A549 (cell line): ENCODE measurements at regions not wholly inside any gene's neighbourhood (a gene's known extent, or its start where the extent isn't known, plus 50 kb on each side); places are given as distances from the start of the nearest gene placed in this dataset.

Experiments used
- ATAC-seq, 2 experiments: fragments of 200-7000 bp in 1 of 2; fragments of >200 bp in 1 of 2; cut with Nextera tagmentation in 1 of 2; cut with Tn5 transposase in 1 of 2; 3 replicates each; pipeline versions ENCODE4 v1.8.0 to v1.9.1; 2018 to 2020; ENCODE audit warnings: mild to moderate bottlenecking in 1 of 2, moderate library complexity in 1 of 2
- CTCF ChIA-PET: fragments of 300-600 bp; sonication (Branson Sonifier 250); formaldehyde crosslinking; extraction: SDS; loops from one replicate; lab custom pipeline; 2021; ENCODE audit warnings: antibody characterized with exemption, inconsistent platforms; lab: Yijun Ruan, JAX
- POLR2A ChIA-PET: fragments of 350-600 bp; formaldehyde crosslinking; extraction: SDS; loops from one replicate; lab custom pipeline; 2021; ENCODE audit warnings: antibody characterized with exemption, inconsistent platforms; lab: Yijun Ruan, JAX
- DNase-seq, 2 experiments: peaks; one replicate each; pipeline versions ENCODE4 v3.0.0 to v3.0.0-alpha.2; 2011 to 2016; ENCODE audit warnings: low read depth in 1 of 2, low spot score in 1 of 2
- FAIRE-seq: peaks from 2 replicates; lab custom pipeline; 2011; peaks lifted over from hg19 to GRCh38; lab: Jason Lieb, UNC
- H3K27ac ChIP-seq, 2 experiments: fragments of >200 bp; sonication (Bioruptor Twin); formaldehyde crosslinking; 3 replicates each; pipeline ENCODE4 v1.5.1; 2016 to 2017
- H3K4me1 ChIP-seq: fragments of >200 bp; sonication (Bioruptor Twin); formaldehyde crosslinking; 3 replicates; pipeline ENCODE4 v1.6.1; 2016
- H3K4me2 ChIP-seq: fragments of >200 bp; sonication (Bioruptor Twin); formaldehyde crosslinking; 3 replicates; pipeline ENCODE4 v1.6.1; 2016
- H3K4me3 ChIP-seq: fragments of >200 bp; sonication (Bioruptor Twin); formaldehyde crosslinking; 3 replicates; pipeline ENCODE4 v1.5.1; 2016
- H3K9me3 ChIP-seq: fragments of >200 bp; sonication (Bioruptor Twin); formaldehyde crosslinking; 3 replicates; pipeline ENCODE4 v1.6.1; 2016
- CBX8 ChIP-seq: fragments of 200-600 bp; sonication (generic); IDR thresholded peaks from 2 replicates; pipeline ENCODE4 v1.6.1; 2016
- EHF ChIP-seq: fragments of 250-450 bp; sonication (Bioruptor Pico); IDR thresholded peaks from 2 replicates; pipeline ENCODE4 v1.5.0; 2020; ENCODE audit warnings: mild to moderate bottlenecking
- EHMT2 ChIP-seq: fragments of 200-600 bp; sonication (generic); IDR thresholded peaks from 2 replicates; pipeline ENCODE4 v1.6.1; 2016; ENCODE audit warnings: antibody characterized with exemption, low read depth, mild to moderate bottlenecking, moderate library complexity
- ESRRA ChIP-seq: fragments of 150-350 bp; IDR thresholded peaks from 2 replicates; pipeline ENCODE4 v1.6.1; 2014; ENCODE audit warnings: mild to moderate bottlenecking, low read length, borderline replicate concordance
- FOSL2 ChIP-seq, 2 experiments: fragments of 450-650 bp in 1 of 2; fragments of >200 bp in 1 of 2; sonication (Bioruptor Twin) in 1 of 2; formaldehyde crosslinking; IDR thresholded peaks; 2 replicates each; pipeline versions ENCODE4 v1.5.0 to v1.6.1; 2016 to 2020; ENCODE audit warnings: mild to moderate bottlenecking in 1 of 2, moderate library complexity in 1 of 2
- FOXS1 ChIP-seq: fragments of 250-450 bp; sonication (Bioruptor Pico); IDR thresholded peaks from 2 replicates; pipeline ENCODE4 v1.5.0; 2020; ENCODE audit warnings: mild to moderate bottlenecking, moderate library complexity
- HDAC2 ChIP-seq: fragments of 200-600 bp; sonication (generic); IDR thresholded peaks from 2 replicates; pipeline ENCODE4 v1.6.1; 2016
- HEYL ChIP-seq: fragments of 250-450 bp; sonication (Bioruptor Pico); IDR thresholded peaks from 2 replicates; pipeline ENCODE4 v1.8.0; 2021; ENCODE audit warnings: mild to moderate bottlenecking, moderate library complexity
- HOXA7 ChIP-seq: fragments of 250-450 bp; sonication (Bioruptor Pico); IDR thresholded peaks from 2 replicates; pipeline ENCODE4 v1.5.0; 2020; ENCODE audit warnings: mild to moderate bottlenecking, moderate library complexity
- KDM5A ChIP-seq: fragments of 200-600 bp; sonication (generic); IDR thresholded peaks from 2 replicates; pipeline ENCODE4 v1.6.1; 2016; ENCODE audit warnings: antibody characterized with exemption, mild to moderate bottlenecking
- MAFK ChIP-seq: fragments of 450-650 bp; IDR thresholded peaks from 2 replicates; pipeline ENCODE4 v1.6.1; 2014; ENCODE audit not compliant: partially characterized antibody
- MAZ ChIP-seq: fragments of 150-350 bp; IDR thresholded peaks from 2 replicates; pipeline ENCODE4 v1.6.1; 2014; ENCODE audit warnings: antibody characterized with exemption, low read depth, low read length, borderline replicate concordance
- NPAS2 ChIP-seq: fragments of 250-450 bp; sonication (Bioruptor Pico); IDR thresholded peaks from 2 replicates; pipeline ENCODE4 v1.8.0; 2022; ENCODE audit warnings: mild to moderate bottlenecking, moderate library complexity, borderline replicate concordance
- NR3C1 ChIP-seq: fragments of >200 bp; sonication (Bioruptor Twin); formaldehyde crosslinking; IDR thresholded peaks from 3 replicates; pipeline ENCODE4 v1.6.1; 2017
- PHF8 ChIP-seq: fragments of 200-600 bp; sonication (generic); IDR thresholded peaks from 2 replicates; pipeline ENCODE4 v1.6.1; 2016; ENCODE audit warnings: low read depth, mild to moderate bottlenecking, antibody characterized with exemption, moderate library complexity, borderline replicate concordance
- POLR2A ChIP-seq: IDR thresholded peaks from 2 replicates; pipeline ENCODE4 v1.6.1; 2012; ENCODE audit warnings: mild to moderate bottlenecking, low read length
- RARB ChIP-seq: fragments of 250-450 bp; sonication (Bioruptor Pico); IDR thresholded peaks from 2 replicates; pipeline ENCODE4 v1.8.0; 2021; ENCODE audit warnings: mild to moderate bottlenecking, moderate library complexity
- RCOR1 ChIP-seq: fragments of 150-350 bp; IDR thresholded peaks from 2 replicates; pipeline ENCODE4 v1.6.1; 2014; ENCODE audit warnings: antibody characterized with exemption, low read length, low read depth
- RFX5 ChIP-seq: fragments of 450-650 bp; IDR thresholded peaks from 2 replicates; pipeline ENCODE4 v1.7.1; 2014; ENCODE audit warnings: antibody characterized with exemption, mild to moderate bottlenecking, moderate library complexity
- SREBF2 ChIP-seq: fragments of 450-650 bp; IDR thresholded peaks from 2 replicates; pipeline ENCODE4 v1.6.1; 2014; ENCODE audit warnings: mild to moderate bottlenecking, moderate library complexity
- WGBS: methylation state at CpG from one replicate; pipeline ENCODE4 v1.1.6; 2017; ENCODE audit errors: missing lambda C conversion rate; 5-methylcytosine and 5-hydroxymethylcytosine counted together
- TF ChIP-seq, protein P1 (sequence below): fragments of >200 bp; sonication (Bioruptor Twin); formaldehyde crosslinking; IDR thresholded peaks from 3 replicates; pipeline ENCODE4 v1.5.1; 2016
- TF ChIP-seq, protein P2 (sequence below): IDR thresholded peaks from 2 replicates; pipeline ENCODE4 v1.6.1; 2012
- TF ChIP-seq, protein P3 (sequence below): IDR thresholded peaks from 2 replicates; pipeline ENCODE4 v1.6.1; 2012; ENCODE audit warnings: low read depth, borderline replicate concordance
- TF ChIP-seq, protein P4 (sequence below): fragments of 150-350 bp; IDR thresholded peaks from 2 replicates; pipeline ENCODE4 v1.6.1; 2014; ENCODE audit warnings: low read depth, mild to moderate bottlenecking, low read length

DNA sequence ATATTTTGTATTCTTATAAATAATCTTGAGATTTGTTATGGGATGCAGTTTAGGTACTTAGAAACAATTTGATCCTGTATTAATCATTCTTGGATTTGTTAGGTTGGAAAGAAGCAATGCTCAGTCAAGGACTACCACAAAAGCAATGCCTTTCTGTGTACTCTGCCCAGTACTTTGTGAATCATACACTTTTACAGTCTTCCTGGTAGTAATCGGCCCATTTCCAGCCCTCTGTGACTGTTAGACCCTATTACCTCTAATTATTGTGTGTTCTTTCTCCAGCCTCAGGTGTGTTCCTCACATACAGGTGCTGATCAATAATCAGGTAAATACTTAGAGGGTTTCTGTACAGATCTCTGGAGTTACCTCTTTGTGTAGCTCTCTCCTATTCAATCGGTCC lies 609.0 kb downstream of the KCNH5 start (continued):
- no peak for TF ChIP-seq CBX8
- no peak for TF ChIP-seq POLR2A
- no peak for TF ChIP-seq FOXS1 (CRISPR knock-in tag)
- TF ChIP-seq EHF (CRISPR knock-in tag) = no peak

DNA sequence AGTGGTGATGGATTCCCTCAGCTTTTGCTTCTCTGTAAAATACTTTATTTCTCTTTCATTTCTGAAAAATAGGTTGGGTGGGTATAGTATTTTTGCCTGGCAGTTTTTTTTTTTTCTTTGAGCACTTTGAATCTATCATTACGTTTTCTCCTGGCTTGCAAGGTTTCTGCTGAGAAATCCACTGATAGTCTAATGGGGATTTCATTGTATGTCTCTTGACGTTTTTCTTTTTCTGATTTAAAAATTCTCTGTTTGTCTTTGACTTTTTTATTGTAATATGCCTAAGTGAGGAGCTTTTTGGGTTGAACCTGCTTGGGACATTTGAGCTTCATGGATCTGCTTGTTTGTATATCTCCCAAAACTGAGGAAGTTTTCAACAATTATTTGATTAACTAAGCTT lies 606.0 kb downstream of the KCNH5 start:
- 0% methylated on average over 2 of the region's 2 CpGs for WGBS
- Histone ChIP-seq H3K4me2 (no peak overlapping the region), H3K27ac (no peak overlapping the region), H3K4me3 (no peak overlapping the region), H3K4me1 (no peaks in the 10 kb centered on the region), H3K9me3 (peaks cover 4% of the 10 kb centered on the region; the same call in 1 of the 3 replicates)
- FAIRE-seq (no peak), ATAC-seq (no peak), DNase-seq (no peak)
- TF ChIP-seq HOXA7 (CRISPR knock-in tag) (no peak), RCOR1 (no peak), POLR2A (no peak), FOSL2 (IDR thresholded peaks at IDR 0.05) (no peak), FOSL2 (CRISPR knock-in tag; IDR thresholded peaks at IDR 0.05) (no peak), NPAS2 (CRISPR knock-in tag) (no peak), RFX5 (no peak), MAFK (no peak), PHF8 (no peak), FOXS1 (CRISPR knock-in tag) (no peak), RARB (CRISPR knock-in tag) (no peak), EHMT2 (no peak), NR3C1 (no peak)
- TF ChIP-seq, protein P1, sequence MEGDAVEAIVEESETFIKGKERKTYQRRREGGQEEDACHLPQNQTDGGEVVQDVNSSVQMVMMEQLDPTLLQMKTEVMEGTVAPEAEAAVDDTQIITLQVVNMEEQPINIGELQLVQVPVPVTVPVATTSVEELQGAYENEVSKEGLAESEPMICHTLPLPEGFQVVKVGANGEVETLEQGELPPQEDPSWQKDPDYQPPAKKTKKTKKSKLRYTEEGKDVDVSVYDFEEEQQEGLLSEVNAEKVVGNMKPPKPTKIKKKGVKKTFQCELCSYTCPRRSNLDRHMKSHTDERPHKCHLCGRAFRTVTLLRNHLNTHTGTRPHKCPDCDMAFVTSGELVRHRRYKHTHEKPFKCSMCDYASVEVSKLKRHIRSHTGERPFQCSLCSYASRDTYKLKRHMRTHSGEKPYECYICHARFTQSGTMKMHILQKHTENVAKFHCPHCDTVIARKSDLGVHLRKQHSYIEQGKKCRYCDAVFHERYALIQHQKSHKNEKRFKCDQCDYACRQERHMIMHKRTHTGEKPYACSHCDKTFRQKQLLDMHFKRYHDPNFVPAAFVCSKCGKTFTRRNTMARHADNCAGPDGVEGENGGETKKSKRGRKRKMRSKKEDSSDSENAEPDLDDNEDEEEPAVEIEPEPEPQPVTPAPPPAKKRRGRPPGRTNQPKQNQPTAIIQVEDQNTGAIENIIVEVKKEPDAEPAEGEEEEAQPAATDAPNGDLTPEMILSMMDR = no peak
- TF ChIP-seq, protein P2, sequence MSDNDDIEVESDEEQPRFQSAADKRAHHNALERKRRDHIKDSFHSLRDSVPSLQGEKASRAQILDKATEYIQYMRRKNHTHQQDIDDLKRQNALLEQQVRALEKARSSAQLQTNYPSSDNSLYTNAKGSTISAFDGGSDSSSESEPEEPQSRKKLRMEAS = no peak
- POLR2A ChIA-PET = no interaction called here
- CTCF ChIA-PET = no interaction called here

DNA sequence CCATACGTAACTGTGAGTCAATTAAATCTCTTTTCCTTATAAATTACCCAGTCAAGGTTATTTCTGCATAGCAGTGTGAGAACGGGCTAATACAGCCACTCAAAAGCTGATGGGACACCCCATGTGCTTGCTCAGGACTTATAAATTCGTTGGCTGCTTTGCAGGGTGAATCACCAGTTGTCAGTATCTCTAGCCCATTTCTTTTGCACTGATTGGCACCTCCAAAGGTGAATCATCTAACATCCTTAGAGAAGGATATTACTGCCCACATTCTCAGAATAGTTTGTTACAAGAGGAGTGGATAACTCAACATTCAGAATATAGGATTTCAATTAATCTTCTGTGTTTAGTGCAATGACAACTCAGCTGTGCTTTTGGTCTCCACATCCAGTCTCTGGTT lies 601.5 kb downstream of the KCNH5 start:
- H3K27ac ChIP-seq = no peak overlapping the region
- TF ChIP-seq FOSL2 (IDR thresholded peaks at IDR 0.05) = no peak
- TF ChIP-seq FOSL2 (CRISPR knock-in tag; IDR thresholded peaks at IDR 0.05) = no peak
- TF ChIP-seq, protein P3, sequence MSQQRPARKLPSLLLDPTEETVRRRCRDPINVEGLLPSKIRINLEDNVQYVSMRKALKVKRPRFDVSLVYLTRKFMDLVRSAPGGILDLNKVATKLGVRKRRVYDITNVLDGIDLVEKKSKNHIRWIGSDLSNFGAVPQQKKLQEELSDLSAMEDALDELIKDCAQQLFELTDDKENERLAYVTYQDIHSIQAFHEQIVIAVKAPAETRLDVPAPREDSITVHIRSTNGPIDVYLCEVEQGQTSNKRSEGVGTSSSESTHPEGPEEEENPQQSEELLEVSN = no peak
- TF ChIP-seq, protein P4, sequence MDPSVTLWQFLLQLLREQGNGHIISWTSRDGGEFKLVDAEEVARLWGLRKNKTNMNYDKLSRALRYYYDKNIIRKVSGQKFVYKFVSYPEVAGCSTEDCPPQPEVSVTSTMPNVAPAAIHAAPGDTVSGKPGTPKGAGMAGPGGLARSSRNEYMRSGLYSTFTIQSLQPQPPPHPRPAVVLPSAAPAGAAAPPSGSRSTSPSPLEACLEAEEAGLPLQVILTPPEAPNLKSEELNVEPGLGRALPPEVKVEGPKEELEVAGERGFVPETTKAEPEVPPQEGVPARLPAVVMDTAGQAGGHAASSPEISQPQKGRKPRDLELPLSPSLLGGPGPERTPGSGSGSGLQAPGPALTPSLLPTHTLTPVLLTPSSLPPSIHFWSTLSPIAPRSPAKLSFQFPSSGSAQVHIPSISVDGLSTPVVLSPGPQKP = no peak
- TF ChIP-seq HDAC2 = no peak
- TF ChIP-seq EHF (CRISPR knock-in tag) = no peak
- TF ChIP-seq, protein P2 = no peak
- TF ChIP-seq RFX5 = no peak
- no peak for TF ChIP-seq HOXA7 (CRISPR knock-in tag)
- TF ChIP-seq SREBF2 = no peak
- TF ChIP-seq RCOR1 = no peak
- TF ChIP-seq HEYL (CRISPR knock-in tag) = no peak
- TF ChIP-seq ESRRA = no peak
- TF ChIP-seq KDM5A = no peak
- no peak for TF ChIP-seq MAZ
- no peak for TF ChIP-seq EHMT2
- no peak for TF ChIP-seq POLR2A
- ATAC-seq (no peak; a peak in 1 of 6 replicates), DNase-seq (no peak), FAIRE-seq (no peak)
- POLR2A ChIA-PET = no interaction called here
- CTCF ChIA-PET = no interaction called here
- 0% methylated on average over 3 of the region's 3 CpGs for WGBS
- H3K4me2 ChIP-seq = no peak overlapping the region
- H3K9me3 ChIP-seq = peaks cover 4% of the 10 kb centered on the region; the same call in 1 of the 3 replicates
- H3K4me3 ChIP-seq = no peak overlapping the region
- H3K4me1 ChIP-seq = no peaks in the 10 kb centered on the region
